Mucosa of gallbladder (tissue), 1 donor: ENCODE measurements at regions not wholly inside any gene's neighbourhood (a gene's known extent, or its start where the extent isn't known, plus 50 kb on each side); places are given as distances from the start of the nearest gene placed in this dataset.
A peak's percentile ranks its signal among the peaks of the same experiment; 100 is the strongest.
"Not testable (repeated sequence)": the region's sequence is repeated elsewhere in the genome, so short reads cannot be mapped to it uniquely, and the experiment has no call there.

ENCODE experiments used
- DNase-seq: peaks from one replicate; pipeline ENCODE4 v3.0.0-alpha.2; 2020; ENCODE audit warnings: low spot score
- donor health status: DM: no; HTN: no; CAD: no.

DNA sequence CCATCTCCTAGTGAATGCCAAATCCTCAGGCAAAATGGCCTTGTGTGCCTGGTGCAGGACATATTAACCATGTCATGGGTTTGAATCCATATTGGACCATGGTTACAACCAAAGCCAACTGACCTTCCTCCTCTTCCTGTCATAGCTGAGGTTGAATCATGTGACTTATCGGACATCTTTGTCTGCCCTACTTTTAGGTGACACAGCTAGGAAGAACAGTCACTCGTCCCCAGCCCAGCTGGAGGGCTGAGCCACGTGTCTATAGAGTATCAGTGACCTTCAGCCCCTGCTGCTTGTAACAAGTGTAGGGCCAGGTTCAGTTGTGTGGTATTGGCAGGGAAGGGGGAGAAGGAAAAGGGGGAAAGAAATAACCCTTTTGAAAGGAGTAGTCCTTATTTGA lies 225.2 kb downstream of the KTN1 start:
- DNase-seq: no peak

GRCh38 chr14:55807053-55807880 lies 227.3 kb downstream of the KTN1 start:
- DNase-seq: peak; percentile 96

GRCh38 chr14:55807881-55808379 lies 227.9 kb downstream of the KTN1 start:
- no peak for DNase-seq

- DNase-seq: no peak
Measured at GRCh38 chr14:55813630-55814029, 233.6 kb downstream of the KTN1 start.

- DNase-seq: no peak
Measured at GRCh38 chr14:55814064-55814463, 234.1 kb downstream of the KTN1 start.

DNA sequence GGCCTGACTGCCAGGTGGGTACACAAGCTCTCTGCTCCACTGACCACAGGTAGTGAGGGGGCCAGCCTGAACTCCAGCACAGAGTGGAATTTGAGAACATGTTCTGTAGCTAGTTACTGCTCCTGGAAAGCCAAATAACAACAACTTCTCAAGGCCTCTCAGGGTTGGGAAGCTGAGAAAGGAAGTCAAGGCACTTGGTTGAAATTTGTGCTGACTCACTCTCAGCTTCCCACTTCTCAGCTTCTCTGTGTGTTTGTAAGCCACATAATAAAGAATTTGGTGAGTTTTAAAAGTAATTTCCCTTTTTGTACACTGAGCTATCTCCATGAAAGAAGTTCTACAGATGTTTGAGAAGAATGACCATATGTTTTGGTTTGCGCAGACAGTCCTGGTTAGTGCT lies 234.9 kb downstream of the KTN1 start:
- DNase-seq: no peak

GRCh38 chr14:55816225-55816624 lies 236.2 kb downstream of the KTN1 start:
- no peak for DNase-seq

- DNase-seq: no peak
Measured at GRCh38 chr14:55819610-55820304, 239.8 kb downstream of the KTN1 start.

- no peak for DNase-seq
Measured at GRCh38 chr14:55822906-55823305, 242.9 kb downstream of the KTN1 start.

DNA sequence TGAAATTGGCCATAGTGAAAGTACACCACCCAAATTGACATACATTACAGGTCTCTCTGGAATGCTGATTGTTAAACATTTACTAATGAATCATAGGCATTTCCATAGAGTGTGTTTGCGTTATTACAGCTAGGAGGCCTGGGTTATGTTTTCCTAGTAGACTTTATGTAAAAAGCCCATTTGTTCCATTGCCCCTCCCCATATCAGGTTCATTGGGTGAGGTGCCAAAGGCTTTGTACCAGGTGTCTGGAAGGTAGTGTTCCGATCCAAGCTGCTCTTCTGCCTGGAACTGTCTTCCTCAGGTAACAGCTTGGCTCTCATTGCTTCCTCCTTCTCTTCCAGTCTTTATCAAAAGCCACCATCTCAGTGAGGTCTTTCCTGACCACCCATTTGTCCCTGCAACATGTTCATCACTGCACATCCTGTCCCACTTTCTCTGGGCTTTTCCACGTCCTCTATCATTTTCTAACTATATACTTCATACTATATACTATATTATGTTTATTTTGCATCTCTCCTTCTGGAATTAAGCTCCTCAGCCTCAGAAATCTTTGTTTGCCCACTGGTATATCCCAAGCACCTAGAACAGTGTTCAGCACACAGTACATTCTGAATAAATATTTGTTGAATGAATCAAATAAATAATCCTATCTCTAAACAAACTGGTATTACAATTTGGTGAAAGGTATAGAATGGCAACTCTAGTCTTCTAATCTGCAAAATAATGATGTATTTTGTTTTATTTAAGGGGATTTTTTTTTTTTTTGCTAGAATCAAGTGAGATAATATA lies 252.3 kb downstream of the KTN1 start:
- peak; percentile 59 for DNase-seq

DNA sequence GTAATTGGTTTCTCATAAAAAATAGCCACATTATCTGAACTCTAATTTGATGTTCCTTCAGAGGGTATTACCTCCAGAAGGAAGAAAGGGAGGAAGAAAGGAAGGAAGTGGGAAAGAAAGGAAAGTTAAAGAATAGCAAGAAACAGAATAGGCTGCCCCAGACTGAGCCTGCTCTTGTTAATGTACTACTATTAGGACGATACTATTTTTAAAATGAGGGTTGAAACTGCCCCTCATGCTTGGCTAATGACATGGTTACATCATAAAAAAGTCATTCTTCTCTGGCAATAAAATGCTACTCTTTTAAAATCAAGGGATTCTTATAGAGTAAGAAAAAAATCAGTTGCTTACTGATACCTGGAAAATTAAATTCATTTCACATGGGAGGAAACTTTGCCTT lies 253.0 kb downstream of the KTN1 start:
- no peak for DNase-seq

- DNase-seq: no peak
Measured at GRCh38 chr14:55834390-55834789, 254.4 kb downstream of the KTN1 start.

DNA sequence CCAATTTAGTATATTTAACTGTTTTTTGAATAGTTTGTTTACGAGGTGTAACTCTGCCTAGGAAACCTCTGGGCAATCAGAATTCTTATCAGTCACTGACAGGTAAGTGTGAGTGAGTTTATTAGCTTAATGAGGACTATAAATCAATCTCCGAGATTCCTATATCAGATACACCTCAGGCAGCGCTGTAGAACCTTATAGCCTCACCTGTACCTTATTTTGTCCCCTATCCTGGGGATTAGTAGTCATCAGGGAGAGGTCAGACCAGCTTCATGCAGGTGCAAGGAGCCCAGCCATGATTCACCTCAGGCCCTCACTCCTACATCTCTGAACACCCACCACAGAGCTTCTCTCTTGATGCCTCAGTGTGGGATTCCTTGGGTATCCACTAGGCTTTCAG lies 256.0 kb downstream of the KTN1 start:
- no peak for DNase-seq

GRCh38 chr14:55837467-55837866 lies 257.5 kb downstream of the KTN1 start:
- DNase-seq: no peak

DNA sequence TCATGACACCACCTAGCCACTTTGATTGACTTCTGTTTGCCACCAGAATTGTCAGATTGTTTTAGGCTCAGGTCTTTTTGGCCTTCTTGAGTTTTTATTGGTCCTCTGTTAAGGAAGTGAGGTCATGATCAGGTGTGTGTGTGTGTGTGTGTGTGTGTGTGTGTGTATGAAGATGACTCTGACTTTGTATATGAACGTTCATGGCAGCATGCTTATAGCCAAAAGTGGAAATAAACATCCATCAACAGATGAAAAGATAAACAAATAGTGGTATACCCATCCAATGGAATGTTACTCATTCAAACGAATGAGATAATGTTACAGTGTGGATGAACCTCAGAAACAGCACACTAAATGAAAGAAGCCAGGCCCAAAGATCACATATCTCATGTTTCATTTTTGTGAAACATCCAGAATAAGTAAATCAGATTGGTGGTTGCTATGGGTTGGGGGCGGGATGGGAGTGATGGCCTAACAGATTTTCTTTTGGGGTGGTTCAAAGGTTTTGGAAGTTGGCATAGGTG lies 258.6 kb downstream of the KTN1 start:
- no peak for DNase-seq

- not testable (repeated sequence) for DNase-seq
Measured at GRCh38 chr14:55839301-55839947, 259.4 kb downstream of the KTN1 start.

- no peak for DNase-seq
Measured at GRCh38 chr14:55840821-55841220, 260.8 kb downstream of the KTN1 start.

DNA sequence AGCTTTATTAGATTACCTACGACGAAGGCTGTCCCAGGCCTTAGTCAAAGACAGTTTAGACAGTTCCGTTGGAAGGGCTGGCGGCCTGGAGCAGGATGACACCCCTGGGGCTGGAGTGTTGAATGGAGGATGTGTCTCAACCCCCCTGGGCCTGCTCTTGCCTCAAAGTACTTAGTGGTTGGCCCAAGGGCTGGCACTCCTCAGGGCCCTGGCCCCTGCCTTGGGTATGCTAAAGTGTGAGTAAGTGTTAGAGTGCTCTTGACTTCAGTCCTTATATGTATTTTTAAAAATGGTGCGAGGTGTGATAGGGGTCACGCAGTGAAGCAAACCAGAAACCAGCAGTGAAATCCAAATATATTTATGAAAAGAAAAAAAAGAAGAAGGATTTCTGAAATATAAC lies 261.6 kb downstream of the KTN1 start:
- DNase-seq: no peak

GRCh38 chr14:55843718-55844403 lies 263.9 kb downstream of the KTN1 start:
- DNase-seq: no peak

- DNase-seq: no peak
Measured at GRCh38 chr14:55845963-55846825, 266.2 kb downstream of the KTN1 start.
